A549 (cell line): ENCODE measurements at regions not wholly inside any gene's neighbourhood (a gene's known extent, or its start where the extent isn't known, plus 50 kb on each side); places are given as distances from the start of the nearest gene placed in this dataset.

Source experiments
- FOXS1 ChIP-seq: fragments of 250-450 bp; sonication (Bioruptor Pico); IDR thresholded peaks from 2 replicates; pipeline ENCODE4 v1.5.0; 2020; ENCODE audit warnings: mild to moderate bottlenecking, moderate library complexity
- MAZ ChIP-seq: fragments of 150-350 bp; IDR thresholded peaks from 2 replicates; pipeline ENCODE4 v1.6.1; 2014; ENCODE audit warnings: antibody characterized with exemption, low read depth, low read length, borderline replicate concordance
- POLR2A ChIP-seq: IDR thresholded peaks from 2 replicates; pipeline ENCODE4 v1.6.1; 2012; ENCODE audit warnings: mild to moderate bottlenecking, low read length
- POLR2AphosphoS2 ChIP-seq: conservative IDR thresholded peaks from 2 replicates; pipeline ENCODE4 v1.6.1; 2012; ENCODE audit warnings: low read length, improper control_type of control experiment, inconsistent platforms
- TF ChIP-seq, protein P1 (sequence below): fragments of 200-600 bp; sonication (generic); IDR thresholded peaks from 2 replicates; pipeline ENCODE4 v1.6.1; 2016; ENCODE audit warnings: antibody characterized with exemption, mild to moderate bottlenecking, moderate library complexity
- TF ChIP-seq, protein P2 (sequence below): fragments of >200 bp; sonication (Bioruptor Twin); formaldehyde crosslinking; IDR thresholded peaks from 3 replicates; pipeline ENCODE4 v1.5.1; 2016

DNA sequence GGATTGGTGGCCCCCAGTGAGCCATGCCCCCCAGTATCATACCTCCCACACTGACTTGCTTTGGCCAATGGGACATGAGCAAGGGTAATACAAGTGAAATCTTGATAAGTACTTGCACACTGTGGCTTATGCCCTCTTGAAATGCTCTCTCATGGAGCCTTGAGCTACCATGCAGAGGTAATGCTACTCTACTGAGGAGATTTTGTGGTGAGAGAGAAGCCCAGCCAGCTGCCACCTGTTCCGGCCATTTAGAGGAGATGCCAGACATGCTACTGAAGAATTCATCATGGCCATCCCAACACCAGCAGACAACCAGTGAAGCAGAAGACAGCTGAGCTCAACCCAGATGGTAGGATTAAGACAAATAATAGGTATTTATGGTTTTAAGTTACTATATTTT is 299.5 kb downstream of the MEF2C start:
- no peak for TF ChIP-seq POLR2A
- no peak for TF ChIP-seq FOXS1 (CRISPR knock-in tag)
- no peak for TF ChIP-seq POLR2AphosphoS2
- TF ChIP-seq, protein P1, sequence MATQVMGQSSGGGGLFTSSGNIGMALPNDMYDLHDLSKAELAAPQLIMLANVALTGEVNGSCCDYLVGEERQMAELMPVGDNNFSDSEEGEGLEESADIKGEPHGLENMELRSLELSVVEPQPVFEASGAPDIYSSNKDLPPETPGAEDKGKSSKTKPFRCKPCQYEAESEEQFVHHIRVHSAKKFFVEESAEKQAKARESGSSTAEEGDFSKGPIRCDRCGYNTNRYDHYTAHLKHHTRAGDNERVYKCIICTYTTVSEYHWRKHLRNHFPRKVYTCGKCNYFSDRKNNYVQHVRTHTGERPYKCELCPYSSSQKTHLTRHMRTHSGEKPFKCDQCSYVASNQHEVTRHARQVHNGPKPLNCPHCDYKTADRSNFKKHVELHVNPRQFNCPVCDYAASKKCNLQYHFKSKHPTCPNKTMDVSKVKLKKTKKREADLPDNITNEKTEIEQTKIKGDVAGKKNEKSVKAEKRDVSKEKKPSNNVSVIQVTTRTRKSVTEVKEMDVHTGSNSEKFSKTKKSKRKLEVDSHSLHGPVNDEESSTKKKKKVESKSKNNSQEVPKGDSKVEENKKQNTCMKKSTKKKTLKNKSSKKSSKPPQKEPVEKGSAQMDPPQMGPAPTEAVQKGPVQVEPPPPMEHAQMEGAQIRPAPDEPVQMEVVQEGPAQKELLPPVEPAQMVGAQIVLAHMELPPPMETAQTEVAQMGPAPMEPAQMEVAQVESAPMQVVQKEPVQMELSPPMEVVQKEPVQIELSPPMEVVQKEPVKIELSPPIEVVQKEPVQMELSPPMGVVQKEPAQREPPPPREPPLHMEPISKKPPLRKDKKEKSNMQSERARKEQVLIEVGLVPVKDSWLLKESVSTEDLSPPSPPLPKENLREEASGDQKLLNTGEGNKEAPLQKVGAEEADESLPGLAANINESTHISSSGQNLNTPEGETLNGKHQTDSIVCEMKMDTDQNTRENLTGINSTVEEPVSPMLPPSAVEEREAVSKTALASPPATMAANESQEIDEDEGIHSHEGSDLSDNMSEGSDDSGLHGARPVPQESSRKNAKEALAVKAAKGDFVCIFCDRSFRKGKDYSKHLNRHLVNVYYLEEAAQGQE, result no peak
- TF ChIP-seq, protein P2, sequence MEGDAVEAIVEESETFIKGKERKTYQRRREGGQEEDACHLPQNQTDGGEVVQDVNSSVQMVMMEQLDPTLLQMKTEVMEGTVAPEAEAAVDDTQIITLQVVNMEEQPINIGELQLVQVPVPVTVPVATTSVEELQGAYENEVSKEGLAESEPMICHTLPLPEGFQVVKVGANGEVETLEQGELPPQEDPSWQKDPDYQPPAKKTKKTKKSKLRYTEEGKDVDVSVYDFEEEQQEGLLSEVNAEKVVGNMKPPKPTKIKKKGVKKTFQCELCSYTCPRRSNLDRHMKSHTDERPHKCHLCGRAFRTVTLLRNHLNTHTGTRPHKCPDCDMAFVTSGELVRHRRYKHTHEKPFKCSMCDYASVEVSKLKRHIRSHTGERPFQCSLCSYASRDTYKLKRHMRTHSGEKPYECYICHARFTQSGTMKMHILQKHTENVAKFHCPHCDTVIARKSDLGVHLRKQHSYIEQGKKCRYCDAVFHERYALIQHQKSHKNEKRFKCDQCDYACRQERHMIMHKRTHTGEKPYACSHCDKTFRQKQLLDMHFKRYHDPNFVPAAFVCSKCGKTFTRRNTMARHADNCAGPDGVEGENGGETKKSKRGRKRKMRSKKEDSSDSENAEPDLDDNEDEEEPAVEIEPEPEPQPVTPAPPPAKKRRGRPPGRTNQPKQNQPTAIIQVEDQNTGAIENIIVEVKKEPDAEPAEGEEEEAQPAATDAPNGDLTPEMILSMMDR, result no peak
- TF ChIP-seq MAZ, result no peak
